ENCODE measurements at regions not wholly inside any gene's neighbourhood (a gene's known extent, or its start where the extent isn't known, plus 50 kb on each side); places are given as distances from the start of the nearest gene placed in this dataset.
"Not testable (repeated sequence)": the region's sequence is repeated elsewhere in the genome, so short reads cannot be mapped to it uniquely, and the experiment has no call there.

GRCh38 chr4:64940698-64941097 is 531.4 kb upstream of the TECRL start:
- no peak for FAIRE-seq

- FAIRE-seq: no peak
These were observed 526.3 kb upstream of the TECRL start for GRCh38 chr4:64935469-64936001.

- FAIRE-seq: no peak
These were observed 502.6 kb upstream of the TECRL start for GRCh38 chr4:64911846-64912245.

- FAIRE-seq: no peak
These were observed 494.7 kb upstream of the TECRL start for GRCh38 chr4:64903986-64904385.

- FAIRE-seq: no peak
These were observed 490.3 kb upstream of the TECRL start for GRCh38 chr4:64899563-64899962.

- FAIRE-seq: not testable (repeated sequence)
These were observed 489.8 kb upstream of the TECRL start for GRCh38 chr4:64899030-64899429.

GRCh38 chr4:64897683-64898082 is 488.4 kb upstream of the TECRL start:
- FAIRE-seq: no peak

- no peak for FAIRE-seq
These were observed 485.8 kb upstream of the TECRL start for GRCh38 chr4:64895031-64895430.

GRCh38 chr4:64893205-64893604 is 484.0 kb upstream of the TECRL start:
- no peak for FAIRE-seq

GRCh38 chr4:64889906-64890610 is 480.8 kb upstream of the TECRL start:
- FAIRE-seq: no peak

- FAIRE-seq: no peak
These were observed 474.0 kb upstream of the TECRL start for GRCh38 chr4:64883087-64883807.

GRCh38 chr4:64882311-64883086 is 473.2 kb upstream of the TECRL start:
- FAIRE-seq: no peak

- no peak for FAIRE-seq
These were observed 471.3 kb upstream of the TECRL start for GRCh38 chr4:64880557-64880956.

- FAIRE-seq: no peak
These were observed 466.8 kb upstream of the TECRL start for GRCh38 chr4:64876021-64876420.

- FAIRE-seq: no peak
These were observed 461.3 kb upstream of the TECRL start for GRCh38 chr4:64870558-64870957.

GRCh38 chr4:64857815-64858214 is 448.6 kb upstream of the TECRL start:
- FAIRE-seq: no peak

GRCh38 chr4:64857198-64857597 is 447.9 kb upstream of the TECRL start:
- no peak for FAIRE-seq

- no peak for FAIRE-seq
These were observed 437.2 kb upstream of the TECRL start for GRCh38 chr4:64846417-64846816.

- no peak for FAIRE-seq
These were observed 420.5 kb upstream of the TECRL start for GRCh38 chr4:64829749-64830148.

- FAIRE-seq: no peak
These were observed 415.3 kb upstream of the TECRL start for GRCh38 chr4:64824591-64824990.

- no peak for FAIRE-seq
These were observed 413.2 kb upstream of the TECRL start for GRCh38 chr4:64822405-64822804.

GRCh38 chr4:64821219-64821976 is 412.1 kb upstream of the TECRL start:
- FAIRE-seq: no peak

GRCh38 chr4:64814616-64815015 is 405.4 kb upstream of the TECRL start:
- FAIRE-seq: no peak

Measured in TTC549 (cell line).